Hematopoietic multipotent progenitor cell treated with erythropoietin and hydrocortisone succinate and interleukin-3 and kit ligand, for 15 days (in vitro differentiated cells): ENCODE measurements at regions not wholly inside any gene's neighbourhood (a gene's known extent, or its start where the extent isn't known, plus 50 kb on each side); places are given as distances from the start of the nearest gene placed in this dataset.

ENCODE experiments used
- DNase-seq: peaks from one replicate; pipeline ENCODE4 v3.0.0-alpha.2; 2015; ENCODE audit warnings: low spot score

DNA sequence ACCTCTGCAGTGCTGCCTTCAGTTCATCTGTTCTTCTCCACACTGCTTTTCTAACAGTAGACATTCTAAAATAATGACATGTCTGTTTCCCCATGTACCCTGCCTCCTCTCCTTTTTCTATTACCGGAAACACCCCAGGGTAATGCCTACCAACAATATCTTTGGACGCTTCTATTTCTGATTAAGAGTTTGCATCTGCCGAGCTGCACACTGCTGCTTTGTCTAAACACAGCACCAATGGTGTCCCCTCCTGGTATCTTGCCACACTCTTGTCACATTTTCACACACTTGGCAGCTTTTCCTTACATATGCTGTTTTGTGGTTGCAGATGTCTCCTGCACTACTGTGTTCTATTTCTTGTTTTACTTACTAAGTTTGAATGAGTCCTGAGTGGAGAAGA lies 288.8 kb downstream of the GRIA2 start:
- no peak for DNase-seq

- DNase-seq = no peak
Measured at GRCh38 chr4:157502656-157503055, 282.1 kb downstream of the GRIA2 start.

DNA sequence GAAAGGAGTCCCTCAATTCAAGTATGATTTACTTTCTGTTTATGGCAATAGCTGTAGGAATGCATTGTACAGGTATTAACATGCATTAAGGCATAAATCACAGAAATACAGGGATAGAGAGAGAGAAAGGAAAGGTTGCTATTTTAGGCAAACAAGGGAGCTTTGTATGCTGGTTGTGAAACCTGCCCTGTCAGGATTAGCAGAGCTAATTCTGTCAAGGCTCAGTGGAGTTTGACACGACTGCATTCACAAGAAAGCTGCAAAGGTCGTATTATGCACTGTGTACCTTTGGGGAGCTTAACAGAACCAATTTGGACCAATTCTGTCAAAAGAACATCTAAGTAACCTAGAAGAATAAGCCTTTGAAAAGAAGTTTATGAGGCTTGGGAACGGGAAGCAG lies 239.3 kb downstream of the GRIA2 start:
- DNase-seq = no peak

DNA sequence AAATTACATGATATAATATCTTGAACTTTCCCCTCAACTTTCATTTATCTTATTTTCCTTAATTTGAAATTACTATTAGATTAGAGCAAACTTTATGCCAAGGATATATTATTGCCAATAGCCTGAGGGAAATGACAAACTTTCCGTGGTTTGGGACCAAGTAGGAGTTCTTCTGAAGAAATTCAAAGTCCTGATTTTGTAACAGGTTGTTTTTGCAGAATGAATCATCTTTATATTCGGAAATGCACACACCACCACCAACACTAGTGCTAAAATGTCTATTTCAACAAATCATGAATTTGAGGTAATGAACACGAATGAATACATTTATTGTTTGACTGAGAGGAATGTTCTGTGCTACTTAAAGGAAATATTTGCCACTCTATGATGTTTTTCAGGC lies 226.7 kb downstream of the GRIA2 start:
- no peak for DNase-seq

DNA sequence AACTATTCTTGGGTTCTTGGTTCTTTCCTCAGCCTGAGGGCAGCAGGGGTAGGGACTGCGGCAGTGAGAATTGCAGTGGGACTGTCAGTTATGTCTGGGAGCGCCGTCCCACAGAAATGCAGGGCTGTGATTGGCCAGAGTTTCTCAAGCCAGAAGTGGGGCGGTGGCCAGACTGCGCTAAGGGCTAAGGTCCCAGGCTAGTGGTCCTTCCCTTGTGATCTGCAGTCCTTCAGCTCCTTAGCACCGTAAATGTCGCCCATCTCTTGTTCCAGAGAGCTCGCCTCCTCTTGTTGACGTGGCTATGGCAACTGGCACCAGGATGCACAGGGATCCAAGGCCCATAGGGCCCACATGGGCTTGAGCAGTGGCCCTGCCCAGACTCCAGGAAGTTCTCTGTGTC lies 223.5 kb downstream of the GRIA2 start:
- no peak for DNase-seq

- DNase-seq = no peak
Measured at GRCh38 chr4:157443537-157443936, 223.0 kb downstream of the GRIA2 start.

GRCh38 chr4:157425897-157426296 lies 205.4 kb downstream of the GRIA2 start:
- no peak for DNase-seq

DNA sequence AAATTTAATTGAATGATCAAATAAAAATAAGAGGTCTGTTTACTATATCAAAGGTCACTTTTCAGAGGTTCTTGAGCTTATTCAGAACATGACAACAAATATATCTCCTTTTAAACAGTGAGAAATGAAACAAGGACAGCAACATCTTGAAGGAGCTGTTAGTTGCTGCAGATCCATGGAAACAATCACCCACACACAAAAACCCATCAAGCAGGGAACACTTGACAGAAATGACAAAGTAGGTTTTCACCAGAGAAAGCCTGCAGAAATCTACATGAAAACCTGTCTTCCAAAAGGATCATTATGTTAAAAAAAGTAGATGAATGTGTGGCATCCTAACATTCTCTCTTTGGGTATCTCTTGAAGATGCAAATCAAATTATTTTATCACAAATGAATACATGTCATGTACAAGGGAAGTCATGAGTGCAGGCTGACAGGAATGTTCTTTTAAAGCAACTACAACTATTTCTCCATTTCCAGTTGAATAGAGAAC lies 203.0 kb downstream of the GRIA2 start:
- no peak for DNase-seq

DNA sequence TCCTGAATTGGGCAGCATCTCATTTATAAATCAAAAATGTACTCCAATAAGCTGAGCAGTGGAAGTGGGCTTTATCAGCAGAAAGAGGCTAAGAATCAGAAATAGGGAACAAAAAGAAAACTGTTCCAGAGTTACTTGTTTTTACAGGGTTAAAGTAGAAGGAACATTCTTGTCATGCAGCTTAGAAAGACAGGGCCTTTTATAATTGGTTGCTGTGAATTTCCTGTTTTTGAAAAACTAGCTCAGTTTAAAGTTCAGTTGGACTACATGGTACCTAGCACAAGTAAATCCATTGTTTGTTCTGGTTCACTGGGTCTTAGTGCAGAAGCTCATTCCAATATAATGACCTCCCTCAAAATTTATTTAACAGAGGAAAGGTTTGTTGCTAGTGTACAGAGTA lies 200.8 kb downstream of the GRIA2 start:
- no peak for DNase-seq
